Nephron progenitor cell (in vitro differentiated cells): ENCODE measurements at regions not wholly inside any gene's neighbourhood (a gene's known extent, or its start where the extent isn't known, plus 50 kb on each side); places are given as distances from the start of the nearest gene placed in this dataset.

ENCODE experiments used
- DNase-seq: peaks from one replicate; pipeline ENCODE4 v3.0.0; 2021
- H3K27ac Mint-ChIP-seq: 2 replicates; pipeline ENCODE4 v1.8.0; 2021; ENCODE audit warnings: mild to moderate bottlenecking, moderate library complexity, mixed read lengths
- H3K27me3 Mint-ChIP-seq: 2 replicates; pipeline ENCODE4 v1.8.0; 2021; ENCODE audit warnings: mild to moderate bottlenecking, low read depth, mixed read lengths; ENCODE audit not compliant: poor library complexity
- H3K36me3 Mint-ChIP-seq: 2 replicates; pipeline ENCODE4 v1.8.0; 2021; ENCODE audit warnings: low read depth, mixed read lengths
- H3K4me1 Mint-ChIP-seq: 2 replicates; pipeline ENCODE4 v1.8.0; 2021; ENCODE audit warnings: mixed read lengths
- H3K4me3 Mint-ChIP-seq: 2 replicates; pipeline ENCODE4 v1.8.0; 2021; ENCODE audit warnings: mild to moderate bottlenecking, moderate library complexity, mixed read lengths
- H3K9me3 Mint-ChIP-seq: 2 replicates; pipeline ENCODE4 v1.8.0; 2021; ENCODE audit warnings: mild to moderate bottlenecking, moderate library complexity, mixed read lengths
- CTCF ChIP-seq: fragments of 200-600 bp; sonication (generic); IDR thresholded peaks from 2 replicates; pipeline ENCODE4 v1.5.0; 2021; ENCODE audit warnings: antibody characterized with exemption

- Mint-ChIP-seq H3K4me1 (peaks cover 12% of the 10 kb centered on the region), H3K27me3 (peaks cover 13% of the 10 kb centered on the region), H3K27ac (no peak overlapping the region), H3K9me3 (no peaks in the 10 kb centered on the region), H3K36me3 (no peaks in the 10 kb centered on the region), H3K4me3 (no peak overlapping the region)
- no peak for DNase-seq
- TF ChIP-seq CTCF = no peak
Measured at GRCh38 chr3:24608701-24609390, 114.2 kb upstream of the THRB start.

GRCh38 chr3:24614359-24614758 lies 119.7 kb upstream of the THRB start:
- TF ChIP-seq CTCF = no peak
- DNase-seq = no peak
- Mint-ChIP-seq H3K27ac (no peak overlapping the region), H3K27me3 (peaks cover 19% of the 10 kb centered on the region), H3K36me3 (no peaks in the 10 kb centered on the region), H3K9me3 (no peaks in the 10 kb centered on the region), H3K4me1 (no peaks in the 10 kb centered on the region), H3K4me3 (no peak overlapping the region)

- H3K9me3 Mint-ChIP-seq = no peaks in the 10 kb centered on the region
- no peaks in the 10 kb centered on the region for H3K36me3 Mint-ChIP-seq
- no peaks in the 10 kb centered on the region for H3K4me1 Mint-ChIP-seq
- H3K27me3 Mint-ChIP-seq = peaks cover 19% of the 10 kb centered on the region
- no peak overlapping the region for H3K27ac Mint-ChIP-seq
- H3K4me3 Mint-ChIP-seq = no peak overlapping the region
- TF ChIP-seq CTCF = no peak
- no peak for DNase-seq
Measured at GRCh38 chr3:24615177-24615576, 120.5 kb upstream of the THRB start.

GRCh38 chr3:24616110-24616829 lies 121.6 kb upstream of the THRB start:
- Mint-ChIP-seq H3K4me3 (no peak overlapping the region), H3K9me3 (no peaks in the 10 kb centered on the region), H3K27ac (no peak overlapping the region), H3K36me3 (no peaks in the 10 kb centered on the region), H3K4me1 (no peaks in the 10 kb centered on the region), H3K27me3 (peaks cover 19% of the 10 kb centered on the region)
- no peak for DNase-seq
- no peak for TF ChIP-seq CTCF

GRCh38 chr3:24622138-24622537 lies 127.5 kb upstream of the THRB start:
- Mint-ChIP-seq H3K27ac (no peak overlapping the region), H3K36me3 (no peaks in the 10 kb centered on the region), H3K4me3 (no peak overlapping the region), H3K27me3 (peaks cover 5% of the 10 kb centered on the region), H3K4me1 (peaks cover 14% of the 10 kb centered on the region), H3K9me3 (peaks cover 16% of the 10 kb centered on the region)
- no peak for DNase-seq
- TF ChIP-seq CTCF = no peak
